Renal cortex interstitium (tissue), 11 donors: ENCODE measurements at regions not wholly inside any gene's neighbourhood (a gene's known extent, or its start where the extent isn't known, plus 50 kb on each side); places are given as distances from the start of the nearest gene placed in this dataset.

Experiments used
- DNase-seq, 11 donors: peaks; one replicate each; pipeline ENCODE4 v3.0.0-alpha.2; 2013; ENCODE audit warnings: low read depth in 9 of 11, low spot score in 4 of 11; ENCODE audit errors: extremely low read depth in 1 of 11

DNA sequence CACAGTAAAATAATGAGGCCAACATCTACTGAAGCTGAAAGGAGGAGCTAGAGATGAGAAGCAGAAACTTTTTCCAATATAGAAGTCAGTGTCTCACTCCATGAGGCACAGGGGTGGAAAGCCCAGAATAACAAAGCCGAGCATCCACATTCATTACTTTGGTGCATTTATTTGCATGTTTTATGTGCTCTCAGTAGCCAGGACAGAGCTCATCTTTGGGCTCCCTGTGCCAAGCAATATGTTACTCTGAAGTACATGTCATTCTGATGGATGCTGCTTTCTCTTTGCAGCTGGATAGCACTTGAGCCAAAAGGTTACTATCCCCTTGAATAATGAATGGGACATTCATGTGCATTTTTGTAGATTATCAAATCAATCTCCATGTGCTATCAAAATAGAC lies 338.6 kb upstream of the SOX11 start:
- no peak for DNase-seq

DNA sequence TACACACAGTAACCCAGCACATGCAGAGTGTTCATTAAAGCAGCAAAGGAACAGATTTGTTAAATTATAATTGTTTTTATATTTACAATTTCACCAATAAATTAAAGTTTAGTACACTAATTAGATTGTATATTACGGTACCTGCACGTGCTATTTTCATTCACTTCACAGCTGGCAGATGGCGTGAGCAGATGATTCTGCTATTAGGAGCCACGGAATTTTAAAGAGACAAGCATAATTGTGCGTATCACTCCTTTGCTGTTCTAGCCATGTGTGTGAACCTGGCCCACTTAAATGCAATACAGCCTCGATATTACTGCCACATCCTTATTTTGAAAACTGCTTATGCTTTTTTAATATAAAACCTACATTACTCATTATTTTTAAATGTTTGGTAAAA lies 332.8 kb upstream of the SOX11 start:
- DNase-seq, result no peak

DNA sequence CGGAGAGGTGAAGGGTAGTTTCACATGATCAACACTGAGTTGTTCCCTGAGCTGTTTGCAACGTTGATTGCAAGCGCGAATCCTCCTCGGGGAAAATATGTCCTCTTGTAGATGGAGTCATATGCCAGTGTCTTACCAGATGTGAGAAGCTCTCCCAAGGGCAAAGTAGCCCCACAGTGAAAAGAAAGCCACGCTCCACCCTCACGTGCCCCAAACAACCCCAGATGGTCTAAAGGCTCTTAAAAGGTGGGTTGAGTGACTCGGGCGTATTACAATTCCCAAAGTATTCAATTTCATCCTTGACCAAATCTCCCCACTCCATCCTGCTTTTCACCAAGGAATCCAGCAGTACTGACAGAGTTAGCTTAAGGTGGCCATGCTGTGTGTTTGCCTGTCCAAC lies 332.1 kb upstream of the SOX11 start:
- DNase-seq, result no peak

DNA sequence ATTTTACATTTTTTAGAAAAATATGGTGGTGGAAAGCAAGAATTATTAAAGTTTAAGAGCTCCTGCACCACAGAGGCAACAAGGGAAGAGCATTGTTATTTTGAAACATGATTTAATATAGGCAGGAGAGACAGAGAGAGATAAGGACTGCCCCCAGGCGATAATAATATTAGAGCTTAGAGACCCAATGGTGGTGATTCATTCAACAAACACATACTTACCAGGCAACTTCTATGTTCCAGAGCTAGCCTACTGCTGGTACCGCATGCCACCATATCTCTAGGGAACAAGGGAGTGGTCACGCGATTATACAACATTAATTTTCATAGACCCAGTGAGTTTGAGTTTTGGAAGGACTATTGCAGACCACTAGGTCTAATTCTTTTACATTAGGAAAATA lies 327.8 kb upstream of the SOX11 start:
- no peak for DNase-seq

DNA sequence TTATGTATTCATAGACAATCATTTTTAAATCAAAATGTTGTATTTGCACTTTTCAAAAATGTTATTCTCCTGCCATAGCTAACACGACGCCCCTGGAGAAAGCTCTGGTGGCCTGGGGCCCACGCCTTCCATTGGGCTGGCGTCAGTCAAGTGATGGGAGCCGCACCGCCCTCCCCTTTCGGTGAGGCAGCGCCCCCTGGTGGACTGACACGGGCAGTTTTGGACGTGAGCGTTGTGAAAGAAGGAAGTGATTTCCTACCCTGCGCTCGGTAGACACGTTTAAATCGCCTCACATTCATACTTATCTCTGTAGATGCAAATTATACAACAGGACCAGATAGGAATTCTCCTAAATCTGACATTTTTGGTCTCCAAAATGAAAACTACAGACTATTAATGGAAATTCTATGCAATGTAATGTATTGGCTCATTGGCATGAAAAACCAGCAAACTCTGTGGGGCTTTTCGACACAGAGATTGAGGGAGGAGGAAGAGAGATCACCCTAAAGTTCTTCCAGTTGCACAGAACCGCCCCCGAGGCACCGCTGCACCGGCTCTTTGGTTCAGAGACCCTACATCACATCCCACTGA lies 326.2 kb upstream of the SOX11 start:
- peak in 9 of 11 donors; percentile 45 to 77 (median 63) for DNase-seq

DNA sequence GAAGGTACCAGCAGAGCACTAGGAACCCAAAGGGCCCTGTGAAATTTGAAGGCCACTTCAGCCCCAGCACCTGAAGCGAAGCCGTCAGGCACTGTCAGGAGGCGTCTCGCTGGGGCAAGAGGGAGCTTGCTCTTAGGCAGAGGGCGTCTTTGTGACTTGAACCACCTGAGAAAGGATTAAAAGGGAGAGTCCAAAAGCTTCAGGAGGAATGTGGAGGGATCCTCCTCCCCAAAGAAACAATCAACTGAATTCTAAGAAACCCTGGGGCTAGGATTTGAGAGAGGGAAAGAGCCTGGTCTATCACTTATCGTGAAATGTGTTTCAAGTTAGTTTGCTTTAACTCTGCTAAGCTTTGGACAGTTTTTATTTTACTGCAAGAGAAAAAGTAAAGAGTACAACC lies 324.9 kb upstream of the SOX11 start:
- DNase-seq, result no peak

DNA sequence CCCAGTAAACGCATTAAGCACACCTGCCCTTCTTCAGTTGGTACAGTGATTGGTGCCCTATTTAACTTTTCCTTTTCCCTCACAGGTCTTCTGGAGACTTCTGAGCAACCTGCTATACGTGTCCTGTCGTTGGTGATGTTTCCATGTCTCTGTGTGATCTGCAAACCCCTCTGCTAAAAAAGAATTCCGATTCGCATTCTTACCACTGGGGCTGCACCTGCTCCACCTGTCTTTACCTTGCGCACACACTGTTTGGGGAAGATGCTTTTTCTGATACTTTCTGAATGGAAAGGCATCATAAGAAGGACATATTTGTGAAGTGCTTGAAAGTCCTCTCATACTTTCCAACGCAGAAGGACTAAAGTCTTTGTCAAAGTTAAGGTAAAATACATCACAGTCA lies 323.9 kb upstream of the SOX11 start:
- no peak for DNase-seq

DNA sequence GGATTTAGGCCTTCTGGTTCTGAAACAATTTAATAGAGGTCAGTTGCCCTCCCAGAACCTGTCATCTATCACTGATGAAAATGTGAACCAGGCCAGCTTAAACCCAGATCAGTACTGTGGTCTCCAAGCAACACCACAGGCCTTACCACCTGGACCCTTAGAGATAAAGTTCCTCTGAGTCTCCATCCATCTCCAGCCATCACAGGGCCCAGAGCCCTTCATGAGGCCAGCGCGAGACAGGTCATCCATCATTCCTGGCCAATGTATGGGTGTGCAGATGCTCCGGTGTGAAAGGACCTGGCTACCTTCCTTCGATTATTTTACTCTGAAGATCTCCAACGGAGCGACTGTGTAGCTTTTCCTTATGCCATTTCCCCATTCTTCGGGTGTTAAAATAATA lies 322.7 kb upstream of the SOX11 start:
- DNase-seq, result no peak

DNA sequence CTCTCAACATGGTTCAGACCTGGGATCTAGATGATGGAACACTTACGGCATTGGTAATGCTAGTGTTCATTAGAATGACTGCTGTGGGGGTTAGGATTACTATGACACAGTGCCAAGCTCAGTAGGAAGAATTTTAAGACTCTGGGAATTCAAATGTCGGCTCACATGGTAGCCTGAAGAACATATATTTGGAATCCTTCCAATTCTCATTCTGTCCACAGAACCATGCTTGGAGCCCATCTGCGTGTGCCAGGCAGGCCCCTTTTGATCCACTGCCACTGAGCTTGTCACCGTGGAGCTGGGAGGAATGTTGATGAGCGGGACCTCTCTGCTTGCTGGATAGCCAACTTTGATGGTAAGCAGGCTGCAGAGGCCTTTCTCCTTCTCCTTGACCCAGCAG lies 322.0 kb upstream of the SOX11 start:
- DNase-seq, result no peak

DNA sequence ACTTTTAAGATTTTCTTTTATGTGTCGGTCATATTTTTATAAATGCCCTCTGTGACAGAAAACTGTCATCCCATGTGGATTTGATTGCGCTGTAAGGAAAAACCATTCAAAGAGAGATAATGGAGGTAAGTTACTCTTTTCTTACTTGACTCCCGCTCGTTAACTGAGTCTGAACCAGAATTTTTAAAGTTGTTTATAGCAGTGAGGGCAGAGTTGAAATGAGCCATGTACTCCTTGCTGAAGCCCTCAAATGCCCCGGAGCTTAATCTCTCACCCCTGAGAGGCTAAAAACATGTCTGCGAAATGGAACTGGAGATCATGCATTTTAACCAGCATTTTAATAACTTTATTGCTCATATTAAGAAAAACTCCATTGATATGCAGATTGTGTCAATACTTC lies 320.0 kb upstream of the SOX11 start:
- DNase-seq, result no peak

DNA sequence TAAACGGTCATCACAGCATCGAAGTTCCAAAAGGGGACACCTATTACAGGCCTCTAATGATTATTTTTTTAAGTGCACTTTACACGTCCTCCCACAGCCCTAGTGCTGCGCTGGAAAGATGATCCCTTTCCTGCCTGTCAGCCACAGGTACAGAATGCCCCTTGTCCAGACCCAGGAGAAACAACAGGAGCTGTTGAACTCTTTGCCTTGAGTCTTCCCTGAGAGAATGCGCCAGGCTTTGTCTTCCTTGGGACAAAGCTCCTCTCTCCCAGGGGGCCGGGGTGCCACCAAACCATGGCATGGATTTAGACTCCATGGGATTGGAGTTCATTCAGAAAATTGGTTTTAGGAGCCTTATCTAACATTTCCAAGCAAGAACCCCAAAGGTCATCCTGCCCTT lies 319.0 kb upstream of the SOX11 start:
- peak in 6 of 11 donors; percentile 9 to 59 (median 49) for DNase-seq

DNA sequence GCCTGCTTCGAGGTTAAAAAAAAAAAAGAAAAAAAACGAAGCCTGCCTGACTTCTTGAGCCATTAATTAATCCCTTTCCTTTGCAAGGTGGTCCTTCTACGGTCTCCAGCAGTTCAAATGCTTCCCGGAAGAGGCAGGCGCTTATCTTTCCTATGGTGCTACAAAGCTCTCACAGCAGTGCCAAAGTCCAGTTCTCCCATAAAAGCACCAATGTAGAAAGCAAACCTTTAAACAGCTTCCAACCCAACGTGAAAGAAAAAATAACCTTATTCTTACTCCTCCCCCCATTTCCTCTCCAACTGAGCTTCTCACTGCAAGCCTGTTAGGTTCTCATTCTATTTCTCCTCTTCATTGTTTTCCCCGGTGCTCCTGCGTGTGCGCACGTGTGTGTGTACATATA lies 317.4 kb upstream of the SOX11 start:
- no peak for DNase-seq

DNA sequence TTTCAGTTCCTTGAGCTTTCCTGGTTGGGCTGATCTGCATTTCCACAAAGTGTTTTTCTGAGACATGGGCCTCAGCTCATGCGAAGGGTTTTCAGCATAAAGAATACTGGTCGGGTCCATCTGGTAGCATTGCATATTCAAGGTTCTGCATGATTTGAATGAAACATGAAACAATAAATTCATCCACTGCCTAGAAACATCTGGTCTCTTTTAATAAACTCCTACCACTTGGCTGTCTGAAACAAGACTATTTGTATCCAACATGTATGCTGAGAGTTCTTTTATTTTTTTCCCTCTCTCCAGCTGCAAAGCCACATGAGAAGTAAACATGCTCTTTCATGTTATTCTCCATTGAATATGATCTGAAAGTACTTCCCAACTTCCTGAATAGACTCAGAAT lies 314.9 kb upstream of the SOX11 start:
- no peak for DNase-seq

DNA sequence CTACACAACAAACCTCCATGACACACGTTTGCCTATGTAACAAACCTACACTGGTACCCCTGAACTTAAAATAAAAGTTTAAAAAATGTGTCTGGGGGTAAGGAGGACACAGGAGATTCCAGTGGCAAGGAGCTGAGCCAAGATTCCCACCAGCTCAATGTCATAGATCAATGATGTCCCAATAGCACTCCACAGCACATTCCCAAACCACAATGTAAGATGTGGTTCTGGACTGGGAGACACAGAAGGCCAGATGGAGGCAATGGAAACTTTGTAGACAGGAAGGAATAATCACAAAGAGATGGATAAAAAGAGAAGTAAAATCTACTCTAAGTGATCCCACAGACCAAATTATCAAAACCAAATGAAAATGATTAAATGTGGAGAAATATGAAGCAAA lies 312.4 kb upstream of the SOX11 start:
- no peak for DNase-seq

DNA sequence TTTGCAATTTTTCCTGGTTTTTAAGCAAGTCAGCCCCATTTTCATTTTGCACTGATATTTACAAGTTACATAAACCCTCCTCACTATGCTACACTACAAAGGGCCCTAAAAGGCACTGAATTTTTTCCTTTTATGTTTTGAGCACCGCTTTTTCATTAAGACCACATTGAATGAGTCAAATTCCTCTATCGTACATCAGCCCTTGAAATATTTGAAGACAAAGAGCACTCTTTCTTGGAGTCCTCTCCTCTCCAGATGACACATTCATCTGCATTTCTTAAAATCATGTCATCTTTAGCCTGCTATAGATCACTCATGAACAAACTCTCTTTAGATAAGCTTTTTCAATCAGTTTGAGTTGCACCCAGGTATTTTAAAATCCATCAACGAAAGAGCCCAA lies 306.6 kb upstream of the SOX11 start:
- no peak for DNase-seq

DNA sequence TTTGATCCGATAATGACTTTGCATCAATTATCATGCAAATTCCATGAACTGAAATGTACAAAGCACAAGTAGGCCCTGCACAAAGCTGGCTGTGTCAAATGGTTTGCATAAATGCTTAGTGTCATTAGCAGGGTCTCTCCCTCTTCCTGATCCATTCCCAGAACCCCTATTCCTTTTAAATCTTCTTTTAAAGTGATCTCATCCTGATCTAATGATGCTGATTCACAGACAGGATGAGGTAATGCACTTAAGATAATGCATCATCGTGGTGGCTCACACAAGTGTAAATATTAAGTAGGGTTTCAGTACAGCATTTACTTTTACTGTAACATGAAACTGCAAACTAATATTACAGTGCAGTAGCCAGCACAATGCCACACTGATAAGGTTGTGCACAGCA lies 304.8 kb upstream of the SOX11 start:
- no peak for DNase-seq

DNA sequence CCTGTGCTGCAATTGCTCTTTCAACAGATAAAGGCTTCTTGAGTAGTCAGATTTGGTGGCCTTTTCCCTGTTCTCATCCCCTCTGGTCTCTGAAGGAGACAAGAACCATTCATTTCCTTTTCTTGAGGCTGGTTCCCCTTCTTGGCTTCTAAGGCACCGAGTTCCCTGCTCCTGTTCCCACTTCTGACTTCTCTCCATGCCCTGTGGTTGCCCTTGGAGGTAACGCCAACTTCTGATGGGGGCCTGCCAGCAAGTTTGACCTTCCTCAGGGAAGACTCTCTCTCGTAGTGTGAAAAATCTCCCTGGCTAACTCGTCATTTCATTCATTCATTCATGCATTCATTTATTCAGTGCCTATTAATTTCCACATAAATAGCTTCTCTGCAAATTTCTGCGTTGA lies 302.4 kb upstream of the SOX11 start:
- DNase-seq, result no peak

DNA sequence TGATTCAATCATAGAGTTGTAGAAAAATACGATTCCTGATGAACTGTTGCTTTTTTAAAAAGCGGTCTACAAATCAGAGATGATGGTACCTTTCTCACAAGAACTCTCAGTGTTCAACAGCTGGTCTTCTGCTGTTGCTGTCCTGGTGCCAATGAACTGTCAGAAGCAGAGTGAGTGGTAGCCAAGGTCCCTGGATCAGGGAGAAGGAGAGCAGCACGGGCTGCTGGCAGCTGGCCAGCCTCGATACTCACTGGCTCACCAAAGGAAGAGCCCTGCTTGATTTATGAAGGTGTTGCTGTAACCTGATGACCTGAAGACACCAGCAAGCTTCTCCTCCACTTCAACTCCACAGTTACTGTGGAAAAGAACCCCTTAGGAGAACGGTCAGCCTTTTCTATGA lies 300.8 kb upstream of the SOX11 start:
- DNase-seq, result peak in 8 of 11 donors; percentile 50 to 70 (median 62)

DNA sequence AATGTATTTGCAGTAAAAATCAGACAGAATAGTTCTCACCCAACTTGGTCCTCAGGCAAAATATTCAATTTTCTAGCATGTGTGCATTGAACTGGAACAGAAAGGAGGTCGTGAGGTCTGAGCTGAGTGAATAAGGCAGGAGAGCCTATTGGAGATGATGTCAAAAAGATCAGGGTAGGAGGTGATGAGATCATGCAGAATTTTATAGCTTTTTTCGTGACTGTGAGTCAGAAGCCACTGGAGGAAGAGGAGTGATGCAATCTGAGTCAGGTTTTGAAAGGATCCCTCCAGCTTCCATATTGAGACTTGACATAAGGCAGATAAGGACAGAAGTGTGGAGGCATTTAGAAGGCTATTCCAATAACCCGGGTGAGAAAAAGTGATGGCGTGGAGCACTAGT lies 299.5 kb upstream of the SOX11 start:
- DNase-seq, result no peak

DNA sequence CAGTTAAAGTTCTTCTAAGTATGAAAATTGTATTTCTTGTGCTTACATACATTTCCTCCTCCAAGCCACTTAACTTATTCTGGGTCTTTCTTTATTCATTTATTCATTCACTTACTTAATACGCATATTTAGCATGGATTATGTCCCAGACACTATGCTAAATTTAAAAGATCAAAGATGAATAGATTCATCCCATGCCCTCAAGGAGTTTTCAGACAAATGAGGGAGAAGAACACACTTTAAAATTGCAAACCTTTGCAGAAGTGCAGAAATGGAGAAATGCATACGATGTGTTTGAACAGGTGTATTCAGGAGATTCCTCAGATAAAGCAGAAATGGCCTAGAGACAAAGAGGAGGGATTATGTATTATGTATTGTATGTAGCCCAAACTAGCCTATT lies 298.7 kb upstream of the SOX11 start:
- no peak for DNase-seq

DNA sequence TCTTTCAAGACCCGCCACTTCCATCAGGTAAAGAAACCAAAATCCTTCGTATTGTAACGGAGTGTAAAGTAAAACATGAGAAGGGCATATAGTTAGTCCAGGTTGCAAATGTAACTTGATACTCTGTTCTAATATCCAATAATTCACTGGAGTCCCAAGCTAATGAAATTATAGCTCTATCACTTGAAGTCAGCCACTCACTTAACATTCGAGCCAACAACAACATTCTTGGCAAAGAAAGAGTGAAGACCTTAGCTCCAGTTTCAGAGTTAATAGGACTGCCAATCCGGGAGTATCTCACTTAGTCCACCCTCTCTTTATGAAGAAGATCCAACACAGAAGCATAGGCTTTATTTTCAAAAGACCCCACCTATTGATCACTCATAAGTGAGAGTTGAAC lies 298.0 kb upstream of the SOX11 start:
- no peak for DNase-seq

DNA sequence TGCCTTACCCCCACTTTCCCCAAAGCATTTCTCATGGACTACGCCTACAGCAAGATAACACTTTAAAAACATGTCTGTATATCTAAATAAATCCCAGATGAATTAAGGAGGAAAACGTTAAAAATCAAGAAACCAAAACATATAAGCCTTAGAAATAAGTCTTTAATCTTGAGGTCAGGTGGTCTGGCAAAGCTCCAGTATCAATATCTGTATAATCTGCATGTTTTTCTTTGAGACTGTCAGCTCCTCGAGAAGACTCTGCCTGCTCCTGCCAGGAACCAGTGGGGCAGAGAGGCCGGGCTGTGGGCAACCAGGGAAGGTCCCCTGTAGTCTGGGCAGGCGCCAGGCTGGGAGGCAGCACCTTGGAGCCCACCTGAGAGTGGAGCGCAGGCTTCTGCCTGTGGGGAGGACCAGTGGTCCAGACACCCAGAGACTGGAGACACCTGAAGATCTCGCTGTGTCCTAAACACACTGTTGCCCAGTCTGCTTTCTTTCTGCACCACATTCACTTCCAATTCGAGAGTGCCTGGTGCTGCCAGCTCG lies 291.0 kb upstream of the SOX11 start:
- no peak for DNase-seq
